Heart left ventricle (tissue), 16 donors: ENCODE measurements at regions not wholly inside any gene's neighbourhood (a gene's known extent, or its start where the extent isn't known, plus 50 kb on each side); places are given as distances from the start of the nearest gene placed in this dataset.
"Not testable (repeated sequence)": the region's sequence is repeated elsewhere in the genome, so short reads cannot be mapped to it uniquely, and the experiment has no call there.

Source experiments
- ATAC-seq, 4 donors: fragments of 200-7000 bp; cut with Tn5 transposase; one replicate each; pipeline ENCODE4 v1.9.1; 2020 to 2022; ENCODE audit warnings: moderate library complexity in 4 of 4, mild to moderate bottlenecking in 3 of 4, moderate number of reproducible peaks in 1 of 4
- DNase-seq, 5 donors: peaks; one replicate each; pipeline ENCODE4 v3.0.0-alpha.2; 2020
- H3K27ac ChIP-seq, 12 donors: fragments of 200-600 bp; sonication (generic) in 4 of 12; one replicate each; pipeline versions ENCODE4 v1.5.0 to v1.8.0; 2016 to 2022; ENCODE audit warnings: mild to moderate bottlenecking in 2 of 12
- H3K27me3 ChIP-seq, 9 donors: fragments of 200-600 bp; sonication (generic) in 2 of 9; one replicate each; pipeline versions ENCODE4 v1.5.1 to v1.8.0; 2016 to 2022; ENCODE audit warnings: mild to moderate bottlenecking in 3 of 9
- H3K36me3 ChIP-seq, 9 donors: fragments of 200-600 bp; sonication (generic) in 2 of 9; one replicate each; pipeline versions ENCODE4 v1.5.0 to v1.8.0; 2018 to 2022; ENCODE audit warnings: mild to moderate bottlenecking in 2 of 9
- H3K4me1 ChIP-seq, 12 donors: fragments of 200-600 bp; sonication (generic) in 4 of 12; one replicate each; pipeline versions ENCODE4 v1.5.0 to v1.8.0; 2016 to 2022; ENCODE audit warnings: mild to moderate bottlenecking in 3 of 12
- H3K4me3 ChIP-seq, 12 donors: fragments of 200-600 bp; sonication (generic) in 4 of 12; one replicate each; pipeline versions ENCODE4 v1.5.0 to v1.8.0; 2017 to 2022; ENCODE audit warnings: mild to moderate bottlenecking in 9 of 12, moderate library complexity in 4 of 12
- H3K9me3 ChIP-seq, 12 donors: fragments of 200-600 bp; sonication (generic) in 4 of 12; one replicate each; pipeline versions ENCODE4 v1.5.0 to v1.8.0; 2016 to 2022; ENCODE audit warnings: mild to moderate bottlenecking in 1 of 12
- CTCF ChIP-seq, 12 donors: fragments of 200-600 bp; sonication (generic) in 4 of 12; IDR thresholded peaks; one replicate each; pipeline versions ENCODE4 v1.5.0 to v1.8.0; 2018 to 2022; ENCODE audit warnings: antibody characterized with exemption in 12 of 12, mild to moderate bottlenecking in 5 of 12
- POLR2A ChIP-seq, 2 donors: fragments of 450-650 bp; IDR thresholded peaks; one replicate each; pipeline ENCODE4 v1.6.1; 2017; ENCODE audit warnings: antibody characterized with exemption in 2 of 2, mild to moderate bottlenecking in 2 of 2, moderate library complexity in 2 of 2
- whole genome bisulfite sequencing, 4 donors: extraction: QIAGEN DNeasy Blood & Tissue Kit in 2 of 4; methylation state at CpG; one replicate each; pipeline versions ENCODE4 v1.1.5 to v1.1.7; 2013 to 2018; 5-methylcytosine and 5-hydroxymethylcytosine counted together
- intact Hi-C, 10 donors: fragments of 100-400 bp; cut with DNase I; formaldehyde crosslinking; loops; one replicate each; pipeline versions ENCODE4 v1.11.1 to v1.14.2; 2022
- donor health status: ischemic (EF 13 %, LVEDD 7.1; RV severe dilation, severe dysfunction).
- donor health status: healthy with polysubstance abuse.
- donor health status: DM: no; HTN: yes; CAD: no.
- donor health status: DM: no; HTN: no; CAD: no.
- donor health status: ischemic (EF 25% LVEDD 6.9; RV normal size, moderate dysfunction).
- donor health status: ischemic (EF 25% LVEDD 5.7; RV mildly dilated, moderate dysfunction).
- donor health status: healthy.
- donor health status: DM: yes; HTN: yes; CAD: no.
- donor health status: ischemic (EF 35%, LVEDD 5.7; RV mildly dilated, moderate dysfunction).
- donor health status: nonischemic (EF 11% LVEDD 7.7; RV severe dilation, severe dysfunction).
- donor health status: DM: yes; HTN: yes; CAD: no.
- donor health status: PGD.
- donor health status: ischemic (EF 29% LVEDD 5.4; RV normal size, mild dysfunction).
- donor health status: nonischemic (EF 23%, LVEDD 6.1; RV moderate dilation, normal function).

GRCh38 chr4:188783606-188784160 lies 644.4 kb downstream of the TRIML1 start:
- DNase-seq (no peak), ATAC-seq (no peak)
- H3K4me1 ChIP-seq = no peaks in the 10 kb centered on the region
- no peaks in the 10 kb centered on the region for H3K36me3 ChIP-seq
- H3K4me3 ChIP-seq = no peak overlapping the region
- 82 to 89% (median 88%) methylated on average over 7 of the region's 7 CpGs for WGBS, 4 donors
- no peak overlapping the region for H3K27ac ChIP-seq
- H3K27me3 ChIP-seq = no peaks in the 10 kb centered on the region
- TF ChIP-seq CTCF (IDR thresholded peaks at IDR 0.05) = no peak
- TF ChIP-seq POLR2A (IDR thresholded peaks at IDR 0.05) = no peak
- H3K9me3 ChIP-seq = no peaks in the 10 kb centered on the region
- intact Hi-C loops = no loop called here

GRCh38 chr4:188796600-188796999 lies 657.4 kb downstream of the TRIML1 start:
- H3K36me3 ChIP-seq, DNase-seq, ATAC-seq, H3K4me1 ChIP-seq, H3K4me3 ChIP-seq, H3K27ac ChIP-seq, H3K27me3 ChIP-seq, intact Hi-C loops: not testable (repeated sequence)
- H3K9me3 ChIP-seq = peaks cover 0 to 13% (median 3%) of the 10 kb centered on the region in 12 donors
- WGBS, 4 donors = 93 to 97% (median 95%) methylated on average over 45 to 46 of the region's 46 CpGs

- H3K27ac ChIP-seq, H3K36me3 ChIP-seq, H3K4me1 ChIP-seq, H3K4me3 ChIP-seq, intact Hi-C loops, H3K27me3 ChIP-seq, DNase-seq, ATAC-seq: not testable (repeated sequence)
- 90 to 96% (median 93%) methylated on average over 31 to 32 of the region's 32 CpGs for WGBS, 4 donors
- peaks cover 0 to 13% (median 3%) of the 10 kb centered on the region in 12 donors for H3K9me3 ChIP-seq
Measured at GRCh38 chr4:188797011-188797410, 657.8 kb downstream of the TRIML1 start.

GRCh38 chr4:188804861-188805260 lies 665.6 kb downstream of the TRIML1 start:
- H3K4me3 ChIP-seq = no peak overlapping the region
- WGBS, 4 donors = 76 to 82% (median 80%) methylated on average over 4 of the region's 4 CpGs
- no peaks in the 10 kb centered on the region for H3K36me3 ChIP-seq
- H3K27ac ChIP-seq = no peak overlapping the region
- no peaks in the 10 kb centered on the region for H3K4me1 ChIP-seq
- DNase-seq (no peak), ATAC-seq (no peak)
- intact Hi-C loops = no loop called here
- H3K9me3 ChIP-seq = no peaks in the 10 kb centered on the region
- no peaks in the 10 kb centered on the region for H3K27me3 ChIP-seq
- TF ChIP-seq CTCF (IDR thresholded peaks at IDR 0.05) (no peak), POLR2A (IDR thresholded peaks at IDR 0.05) (no peak)

- Histone ChIP-seq H3K27me3 (no peaks in the 10 kb centered on the region), H3K4me3 (no peak overlapping the region), H3K36me3 (no peaks in the 10 kb centered on the region), H3K9me3 (peaks cover 0 to 22% (median 6%) of the 10 kb centered on the region in 12 donors), H3K4me1 (no peaks in the 10 kb centered on the region), H3K27ac (no peak overlapping the region)
- TF ChIP-seq CTCF (IDR thresholded peaks at IDR 0.05) (no peak), POLR2A (IDR thresholded peaks at IDR 0.05) (no peak)
- ATAC-seq = no peak
- intact Hi-C loops = no loop called here
- no peak for DNase-seq
- 94 to 98% (median 96%) methylated on average over 1 of the region's 1 CpG for WGBS, 4 donors
Measured at GRCh38 chr4:188811121-188811520, 671.9 kb downstream of the TRIML1 start.
